ENCODE measurements at regions not wholly inside any gene's neighbourhood (a gene's known extent, or its start where the extent isn't known, plus 50 kb on each side); places are given as distances from the start of the nearest gene placed in this dataset.

- TF ChIP-seq ZNF462 (CRISPR knock-in tag; IDR thresholded peaks at IDR 0.05) (no peak), EZH2phosphoT487 (IDR thresholded peaks at IDR 0.05; ENCODE audit: unreplicated experiment) (no peak)
Measured at GRCh38 chr2:16974688-16975087, 309.1 kb upstream of the CYRIA start (continued).

GRCh38 chr2:16973586-16974286 is 308.1 kb upstream of the CYRIA start:
- no peak for DNase-seq (ENCODE audit: low spot score)

More at GRCh38 chr2:16973586-16974286, 308.1 kb upstream of the CYRIA start:
- no peak overlapping the region for H3K4me3 ChIP-seq
- H3K27me3 ChIP-seq (ENCODE audit: insufficient read depth): no peaks in the 10 kb centered on the region
- H3K4me3 Mint-ChIP-seq: no peak overlapping the region
- no peaks in the 10 kb centered on the region for H3K4me1 Mint-ChIP-seq
- H3K9me3 Mint-ChIP-seq: no peaks in the 10 kb centered on the region
- H3K36me3 ChIP-seq (ENCODE audit: insufficient read depth): no peaks in the 10 kb centered on the region
- H3K27me3 Mint-ChIP-seq (ENCODE audit: insufficient read depth, low read depth, poor library complexity): no peaks in the 10 kb centered on the region
- H3K9me2 ChIP-seq (ENCODE audit: insufficient read depth): no peaks in the 10 kb centered on the region; the same call in 1 of the 2 replicates
- H3F3A ChIP-seq (replicated peaks; ENCODE audit: low read depth): no peaks in the 10 kb centered on the region
- no peak for TF ChIP-seq CTCF (conservative IDR thresholded peaks at IDR 0.05; ENCODE audit: low read depth in 2 of 2)
- TF ChIP-seq ZNF114 (CRISPR knock-in tag; IDR thresholded peaks at IDR 0.05): no peak
- no peak for TF ChIP-seq ETS1 (IDR thresholded peaks at IDR 0.05)
- TF ChIP-seq ZNF331 (CRISPR knock-in tag; IDR thresholded peaks at IDR 0.05; ENCODE audit: low read depth): no peak
- TF ChIP-seq NANOG (IDR thresholded peaks at IDR 0.05; ENCODE audit: borderline replicate concordance): no peak
- no peak for TF ChIP-seq POLR2AphosphoS5 (IDR thresholded peaks at IDR 0.05; ENCODE audit: low read depth)
- no peak for TF ChIP-seq CREB1 (CRISPR knock-in tag; IDR thresholded peaks at IDR 0.05; ENCODE audit: low read depth)
- TF ChIP-seq JUNB (IDR thresholded peaks at IDR 0.05; ENCODE audit: unreplicated experiment): no peak
- TF ChIP-seq EZH2 (IDR thresholded peaks at IDR 0.05; ENCODE audit: low read depth, unreplicated experiment): no peak
- TF ChIP-seq REST (IDR thresholded peaks at IDR 0.05; ENCODE audit: unreplicated experiment): no peak
- H3K4me2 ChIP-seq: no peak overlapping the region
- no peaks in the 10 kb centered on the region for H4K20me1 ChIP-seq (replicated peaks; ENCODE audit: insufficient read depth)
- no peak overlapping the region for H3K27ac ChIP-seq (ENCODE audit: low read depth)
- H3K36me3 Mint-ChIP-seq (ENCODE audit: low read depth): no peaks in the 10 kb centered on the region
- H3K4me1 ChIP-seq (ENCODE audit: insufficient read depth): no peaks in the 10 kb centered on the region
- no peak overlapping the region for H2AFZ ChIP-seq
- ATAC-seq: no peak
- no peaks in the 10 kb centered on the region for H3K79me2 ChIP-seq (replicated peaks; ENCODE audit: insufficient read depth)
- no peak overlapping the region for H3K27ac Mint-ChIP-seq

Data from GM23338 (cell line).